Upper lobe of right lung (tissue), 1 donor: ENCODE measurements at regions not wholly inside any gene's neighbourhood (a gene's known extent, or its start where the extent isn't known, plus 50 kb on each side); places are given as distances from the start of the nearest gene placed in this dataset.

Experiments used
- ATAC-seq: fragments of 200-7000 bp; cut with Tn5 transposase; one replicate; pipeline ENCODE4 v1.9.1; 2020; ENCODE audit warnings: mild to moderate bottlenecking, moderate library complexity
- DNase-seq: peaks from one replicate; pipeline ENCODE4 v3.0.0-alpha.2; 2020
- H3K27ac ChIP-seq: fragments of 200-600 bp; one replicate; pipeline ENCODE4 v1.8.0; 2022
- H3K27me3 ChIP-seq: fragments of 200-600 bp; one replicate; pipeline ENCODE4 v1.8.0; 2022; ENCODE audit warnings: mild to moderate bottlenecking
- H3K36me3 ChIP-seq: fragments of 200-600 bp; one replicate; pipeline ENCODE4 v1.8.0; 2022
- H3K4me1 ChIP-seq: fragments of 200-600 bp; one replicate; pipeline ENCODE4 v1.8.0; 2022
- H3K4me3 ChIP-seq: fragments of 200-600 bp; one replicate; pipeline ENCODE4 v1.8.0; 2022; ENCODE audit warnings: mild to moderate bottlenecking
- H3K9me3 ChIP-seq: fragments of 200-600 bp; one replicate; pipeline ENCODE4 v1.8.0; 2022
- intact Hi-C: fragments of 100-400 bp; cut with DNase I; formaldehyde crosslinking; loops from one replicate; pipeline ENCODE4 v1.11.0; 2022
- TF ChIP-seq, protein P1 (sequence below): fragments of 200-600 bp; IDR thresholded peaks from one replicate; pipeline ENCODE4 v1.8.0; 2022; ENCODE audit warnings: antibody characterized with exemption
- donor health status: DM: no; HTN: yes; CAD: no; lungs with severe emphysema.

DNA sequence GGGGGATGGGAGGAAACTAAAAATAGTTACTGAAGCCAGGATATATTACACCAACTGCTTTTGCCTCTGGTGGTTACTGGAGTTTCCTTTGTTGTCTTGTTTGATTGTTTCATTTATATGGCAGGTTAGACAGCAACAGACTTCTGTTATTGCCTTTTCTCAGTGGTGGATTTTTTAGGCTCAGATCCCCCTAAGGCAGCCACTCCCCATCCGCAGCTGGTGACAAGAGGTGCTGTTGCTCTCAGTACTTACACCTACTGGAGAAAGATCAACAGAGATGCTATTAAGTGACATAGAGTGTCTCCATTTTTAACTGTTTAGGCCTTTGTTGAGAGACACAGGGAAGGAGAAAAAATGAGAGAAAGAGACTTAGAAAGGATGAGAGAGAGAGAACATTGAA, 552.1 kb downstream of the PKHD1 start:
- TF ChIP-seq, protein P1, sequence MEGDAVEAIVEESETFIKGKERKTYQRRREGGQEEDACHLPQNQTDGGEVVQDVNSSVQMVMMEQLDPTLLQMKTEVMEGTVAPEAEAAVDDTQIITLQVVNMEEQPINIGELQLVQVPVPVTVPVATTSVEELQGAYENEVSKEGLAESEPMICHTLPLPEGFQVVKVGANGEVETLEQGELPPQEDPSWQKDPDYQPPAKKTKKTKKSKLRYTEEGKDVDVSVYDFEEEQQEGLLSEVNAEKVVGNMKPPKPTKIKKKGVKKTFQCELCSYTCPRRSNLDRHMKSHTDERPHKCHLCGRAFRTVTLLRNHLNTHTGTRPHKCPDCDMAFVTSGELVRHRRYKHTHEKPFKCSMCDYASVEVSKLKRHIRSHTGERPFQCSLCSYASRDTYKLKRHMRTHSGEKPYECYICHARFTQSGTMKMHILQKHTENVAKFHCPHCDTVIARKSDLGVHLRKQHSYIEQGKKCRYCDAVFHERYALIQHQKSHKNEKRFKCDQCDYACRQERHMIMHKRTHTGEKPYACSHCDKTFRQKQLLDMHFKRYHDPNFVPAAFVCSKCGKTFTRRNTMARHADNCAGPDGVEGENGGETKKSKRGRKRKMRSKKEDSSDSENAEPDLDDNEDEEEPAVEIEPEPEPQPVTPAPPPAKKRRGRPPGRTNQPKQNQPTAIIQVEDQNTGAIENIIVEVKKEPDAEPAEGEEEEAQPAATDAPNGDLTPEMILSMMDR, result no peak
- Histone ChIP-seq H3K4me3 (no peak overlapping the region), H3K9me3 (no peaks in the 10 kb centered on the region), H3K4me1 (no peaks in the 10 kb centered on the region), H3K27me3 (no peaks in the 10 kb centered on the region), H3K36me3 (no peaks in the 10 kb centered on the region), H3K27ac (no peak overlapping the region)
- ATAC-seq (no peak), DNase-seq (no peak)
- intact Hi-C loops, result no loop called here

DNA sequence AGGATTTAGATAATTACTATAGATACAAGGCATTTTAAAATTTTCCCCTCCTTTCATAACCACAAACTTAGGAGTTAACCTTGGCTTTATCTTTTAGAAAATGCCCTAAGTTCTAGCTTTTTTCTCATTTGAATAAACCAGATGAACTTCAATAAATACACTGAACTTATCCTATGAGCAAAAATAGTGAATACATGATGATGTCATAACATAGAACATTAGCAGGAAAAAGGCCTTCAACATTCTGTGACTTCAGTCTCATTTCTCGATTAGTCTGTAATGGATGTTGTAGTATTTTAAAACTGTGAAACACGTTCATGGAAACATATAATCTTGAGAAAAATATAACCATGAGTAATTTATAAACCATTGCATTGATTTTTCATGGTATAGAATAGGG, 550.7 kb downstream of the PKHD1 start:
- no peaks in the 10 kb centered on the region for H3K9me3 ChIP-seq
- TF ChIP-seq, protein P1, result no peak
- intact Hi-C loops, result no loop called here
- no peaks in the 10 kb centered on the region for H3K4me1 ChIP-seq
- H3K4me3 ChIP-seq, result no peak overlapping the region
- no peaks in the 10 kb centered on the region for H3K36me3 ChIP-seq
- DNase-seq (no peak), ATAC-seq (no peak)
- H3K27me3 ChIP-seq, result no peaks in the 10 kb centered on the region
- no peak overlapping the region for H3K27ac ChIP-seq

DNA sequence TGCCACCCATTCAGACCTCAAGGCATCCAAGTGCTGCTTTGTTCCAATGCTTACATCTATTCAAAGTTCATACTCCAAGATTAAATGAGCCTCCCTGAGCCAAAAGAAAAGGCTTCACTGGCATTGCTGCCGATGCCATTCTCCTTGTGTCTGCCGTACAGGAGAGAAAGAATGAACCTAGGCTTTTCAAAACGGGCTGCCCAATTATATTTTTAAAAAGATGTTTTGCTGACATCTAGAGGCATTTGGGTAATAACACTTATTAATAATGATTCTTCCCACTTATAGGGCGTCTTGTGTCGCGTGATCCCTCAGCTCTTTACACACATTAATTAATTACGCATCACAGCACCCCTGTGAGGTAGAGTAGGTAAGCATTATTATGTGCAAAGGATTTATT, 545.6 kb downstream of the PKHD1 start:
- Histone ChIP-seq H3K27me3 (no peaks in the 10 kb centered on the region), H3K9me3 (no peaks in the 10 kb centered on the region), H3K36me3 (no peaks in the 10 kb centered on the region), H3K4me3 (no peak overlapping the region), H3K27ac (no peak overlapping the region), H3K4me1 (no peaks in the 10 kb centered on the region)
- intact Hi-C loops, result no loop called here
- ATAC-seq, result no peak
- no peak for DNase-seq
- TF ChIP-seq, protein P1, result no peak

DNA sequence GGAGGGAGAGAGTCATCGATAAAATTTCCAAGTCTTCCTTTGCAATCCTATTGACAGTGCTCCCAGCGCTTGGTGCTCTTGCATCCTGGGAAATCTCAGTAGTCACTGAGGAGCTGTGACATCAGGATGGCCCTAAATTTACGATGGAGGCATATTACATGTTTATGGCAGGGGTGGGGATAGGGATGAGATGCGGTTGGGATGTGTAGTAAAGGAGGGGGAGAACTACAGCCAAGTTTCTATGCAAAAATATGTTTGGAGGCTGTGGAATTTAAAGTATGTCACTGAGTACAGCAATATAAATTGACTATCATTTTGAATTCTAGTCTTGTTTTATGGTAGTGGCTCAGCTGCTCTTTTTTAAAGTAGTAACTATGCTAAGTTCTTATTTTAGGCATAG, 544.9 kb downstream of the PKHD1 start:
- Histone ChIP-seq H3K36me3 (no peaks in the 10 kb centered on the region), H3K4me3 (no peak overlapping the region), H3K9me3 (no peaks in the 10 kb centered on the region), H3K27me3 (no peaks in the 10 kb centered on the region), H3K27ac (no peak overlapping the region), H3K4me1 (no peaks in the 10 kb centered on the region)
- ATAC-seq, result no peak
- intact Hi-C loops, result no loop called here
- TF ChIP-seq, protein P1, result no peak
- DNase-seq, result no peak

DNA sequence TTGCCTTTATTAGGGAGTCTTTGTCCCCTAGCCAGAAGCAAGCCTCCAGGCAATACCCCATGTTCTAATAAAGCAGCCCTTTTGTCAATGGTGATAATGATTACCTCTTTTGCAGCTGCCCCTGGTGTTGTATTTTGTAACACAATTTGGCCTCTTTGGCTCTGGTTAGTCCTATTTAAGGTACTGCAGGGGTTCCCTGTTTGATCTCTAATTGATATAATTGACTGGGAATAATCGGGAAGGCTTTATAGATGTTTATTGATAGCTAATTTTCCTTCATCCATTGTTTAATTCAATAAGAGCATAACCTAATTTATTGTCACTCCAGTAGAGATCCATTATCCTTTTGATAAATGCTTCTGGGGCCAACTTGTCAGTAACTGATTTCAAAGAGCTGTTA, 537.2 kb downstream of the PKHD1 start:
- Histone ChIP-seq H3K9me3 (no peaks in the 10 kb centered on the region), H3K36me3 (no peaks in the 10 kb centered on the region), H3K27me3 (peaks cover 4% of the 10 kb centered on the region), H3K4me1 (no peaks in the 10 kb centered on the region), H3K27ac (no peak overlapping the region), H3K4me3 (no peak overlapping the region)
- ATAC-seq (no peak), DNase-seq (no peak)
- intact Hi-C loops, result no loop called here
- TF ChIP-seq, protein P1, result no peak

DNA sequence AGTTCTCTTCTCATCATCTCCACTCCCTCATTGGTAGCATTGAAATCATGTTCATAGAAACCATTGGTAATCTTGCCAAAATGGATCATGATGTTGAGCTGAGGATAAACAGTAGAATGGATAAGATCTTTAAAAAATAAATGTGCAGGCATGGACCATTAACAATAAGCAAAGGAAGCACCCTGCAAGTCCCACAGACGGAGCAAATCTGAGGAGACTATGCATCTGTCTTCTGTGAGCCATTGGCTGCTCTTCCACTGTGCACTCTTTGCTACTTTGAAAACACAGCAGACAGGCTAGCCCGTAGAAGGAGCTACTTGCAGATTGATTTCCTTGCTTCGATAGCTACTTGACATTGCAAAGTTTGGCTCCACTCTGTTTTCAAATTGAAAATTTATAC, 535.0 kb downstream of the PKHD1 start:
- no peak overlapping the region for H3K27ac ChIP-seq
- peaks cover 4% of the 10 kb centered on the region for H3K27me3 ChIP-seq
- H3K36me3 ChIP-seq, result no peaks in the 10 kb centered on the region
- TF ChIP-seq, protein P1, result no peak
- intact Hi-C loops, result no loop called here
- ATAC-seq (no peak), DNase-seq (no peak)
- no peaks in the 10 kb centered on the region for H3K4me1 ChIP-seq
- H3K4me3 ChIP-seq, result no peak overlapping the region
- H3K9me3 ChIP-seq, result no peaks in the 10 kb centered on the region
